ENCODE measurements at regions not wholly inside any gene's neighbourhood (a gene's known extent, or its start where the extent isn't known, plus 50 kb on each side); places are given as distances from the start of the nearest gene placed in this dataset.
"Not testable (repeated sequence)": the region's sequence is repeated elsewhere in the genome, so short reads cannot be mapped to it uniquely, and the experiment has no call there.

DNA sequence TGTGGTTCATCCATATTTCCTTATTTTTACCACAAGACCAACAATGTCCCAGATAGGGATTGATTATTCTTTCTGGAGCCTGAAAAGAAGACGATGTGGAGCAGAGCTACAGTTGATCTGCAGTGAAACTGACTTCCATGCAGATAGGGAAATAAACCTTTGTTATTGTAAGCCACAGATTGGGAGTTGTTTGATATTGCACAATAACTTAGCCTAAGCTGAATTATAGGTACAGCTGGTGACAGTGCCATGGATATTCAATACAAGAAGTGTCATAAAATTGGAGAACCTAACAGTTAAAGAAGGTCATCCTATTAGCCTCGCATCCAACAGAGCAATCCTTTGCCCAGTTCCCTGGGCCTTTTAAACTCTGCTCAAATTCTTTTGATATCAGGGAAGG lies 367.7 kb upstream of the PPP2R3A start:
- ChIA-PET POLR2A (no interaction called here), CTCF (no interaction called here)

DNA sequence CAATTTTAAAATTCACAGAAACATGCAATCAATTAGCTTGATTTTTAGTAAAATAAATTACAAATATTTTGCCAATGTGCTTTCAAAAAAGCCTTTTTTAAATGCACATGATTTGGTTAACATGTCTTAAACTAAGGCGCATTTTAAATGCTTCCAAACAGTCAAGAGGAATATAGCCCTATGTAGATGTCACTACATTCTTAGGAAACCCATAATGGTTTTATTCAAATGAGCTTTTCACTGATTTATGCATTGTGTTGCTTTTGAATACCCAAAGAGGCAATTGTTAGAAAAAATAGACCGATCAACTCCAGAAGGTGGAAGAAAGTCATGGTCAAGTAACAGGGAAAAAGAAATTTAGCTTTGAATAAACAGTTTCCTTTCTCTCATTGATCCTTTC lies 366.9 kb upstream of the PPP2R3A start:
- ChIA-PET POLR2A (no interaction called here), CTCF (no interaction called here)
- TF ChIP-seq, protein P1, sequence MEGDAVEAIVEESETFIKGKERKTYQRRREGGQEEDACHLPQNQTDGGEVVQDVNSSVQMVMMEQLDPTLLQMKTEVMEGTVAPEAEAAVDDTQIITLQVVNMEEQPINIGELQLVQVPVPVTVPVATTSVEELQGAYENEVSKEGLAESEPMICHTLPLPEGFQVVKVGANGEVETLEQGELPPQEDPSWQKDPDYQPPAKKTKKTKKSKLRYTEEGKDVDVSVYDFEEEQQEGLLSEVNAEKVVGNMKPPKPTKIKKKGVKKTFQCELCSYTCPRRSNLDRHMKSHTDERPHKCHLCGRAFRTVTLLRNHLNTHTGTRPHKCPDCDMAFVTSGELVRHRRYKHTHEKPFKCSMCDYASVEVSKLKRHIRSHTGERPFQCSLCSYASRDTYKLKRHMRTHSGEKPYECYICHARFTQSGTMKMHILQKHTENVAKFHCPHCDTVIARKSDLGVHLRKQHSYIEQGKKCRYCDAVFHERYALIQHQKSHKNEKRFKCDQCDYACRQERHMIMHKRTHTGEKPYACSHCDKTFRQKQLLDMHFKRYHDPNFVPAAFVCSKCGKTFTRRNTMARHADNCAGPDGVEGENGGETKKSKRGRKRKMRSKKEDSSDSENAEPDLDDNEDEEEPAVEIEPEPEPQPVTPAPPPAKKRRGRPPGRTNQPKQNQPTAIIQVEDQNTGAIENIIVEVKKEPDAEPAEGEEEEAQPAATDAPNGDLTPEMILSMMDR (IDR thresholded peaks at IDR 0.05; ENCODE audit: control extremely low read depth, extremely low read depth, low read depth, missing control alignments), result no peak
- no peak for DNase-seq (ENCODE audit: extremely low spot score)

More for the DNA sequence above, 367.7 kb upstream of the PPP2R3A start:
- DNase-seq (ENCODE audit: extremely low spot score), result no peak
- TF ChIP-seq, protein P1 (IDR thresholded peaks at IDR 0.05; ENCODE audit: control extremely low read depth, extremely low read depth, low read depth, missing control alignments), result no peak

GRCh38 chr3:135604512-135604911 lies 361.0 kb upstream of the PPP2R3A start:
- DNase-seq (ENCODE audit: extremely low spot score); CTCF ChIA-PET; POLR2A ChIA-PET: not testable (repeated sequence)

GRCh38 chr3:135618123-135618522 lies 347.4 kb upstream of the PPP2R3A start:
- TF ChIP-seq, protein P1 (IDR thresholded peaks at IDR 0.05; ENCODE audit: control extremely low read depth, extremely low read depth, low read depth, missing control alignments), result no peak
- ChIA-PET POLR2A (no interaction called here), CTCF (no interaction called here)
- DNase-seq (ENCODE audit: extremely low spot score), result no peak

- TF ChIP-seq, protein P1 (IDR thresholded peaks at IDR 0.05; ENCODE audit: control extremely low read depth, extremely low read depth, low read depth, missing control alignments), result no peak
- DNase-seq (ENCODE audit: extremely low spot score), result no peak
- POLR2A ChIA-PET, result no interaction called here
- CTCF ChIA-PET, result no interaction called here
These were observed 344.2 kb upstream of the PPP2R3A start for GRCh38 chr3:135621184-135621920.

GRCh38 chr3:135622215-135622614 lies 343.3 kb upstream of the PPP2R3A start:
- CTCF ChIA-PET, result no interaction called here
- POLR2A ChIA-PET, result no interaction called here
- DNase-seq (ENCODE audit: extremely low spot score), result no peak
- TF ChIP-seq, protein P1 (IDR thresholded peaks at IDR 0.05; ENCODE audit: control extremely low read depth, extremely low read depth, low read depth, missing control alignments), result no peak

- ChIA-PET CTCF (no interaction called here), POLR2A (no interaction called here)
- TF ChIP-seq, protein P1 (IDR thresholded peaks at IDR 0.05; ENCODE audit: control extremely low read depth, extremely low read depth, low read depth, missing control alignments), result no peak
- DNase-seq (ENCODE audit: extremely low spot score), result no peak
These were observed 342.9 kb upstream of the PPP2R3A start for GRCh38 chr3:135622656-135623055.
